A549 (cell line): ENCODE measurements at regions not wholly inside any gene's neighbourhood (a gene's known extent, or its start where the extent isn't known, plus 50 kb on each side); places are given as distances from the start of the nearest gene placed in this dataset.

Experiments used
- BHLHE40 ChIP-seq: IDR thresholded peaks from 2 replicates; pipeline ENCODE4 v1.6.1; 2012; ENCODE audit warnings: low read depth, low read length, inconsistent platforms
- CHD2 ChIP-seq: fragments of 150-350 bp; IDR thresholded peaks from 2 replicates; pipeline ENCODE4 v1.6.1; 2014; ENCODE audit warnings: low read length; ENCODE audit not compliant: partially characterized antibody
- FOSL2 ChIP-seq, 2 experiments: fragments of 450-650 bp in 1 of 2; fragments of >200 bp in 1 of 2; sonication (Bioruptor Twin) in 1 of 2; formaldehyde crosslinking; IDR thresholded peaks; 2 replicates each; pipeline versions ENCODE4 v1.5.0 to v1.6.1; 2016 to 2020; ENCODE audit warnings: mild to moderate bottlenecking in 1 of 2, moderate library complexity in 1 of 2
- MAZ ChIP-seq: fragments of 150-350 bp; IDR thresholded peaks from 2 replicates; pipeline ENCODE4 v1.6.1; 2014; ENCODE audit warnings: antibody characterized with exemption, low read depth, low read length, borderline replicate concordance
- MYC ChIP-seq: IDR thresholded peaks from 2 replicates; pipeline ENCODE4 v1.6.1; 2012; ENCODE audit warnings: mild to moderate bottlenecking, inconsistent platforms, low read length, improper control_type of control experiment, borderline replicate concordance
- POLR2A ChIP-seq: IDR thresholded peaks from 2 replicates; pipeline ENCODE4 v1.6.1; 2012; ENCODE audit warnings: mild to moderate bottlenecking, low read length
- RCOR1 ChIP-seq: fragments of 150-350 bp; IDR thresholded peaks from 2 replicates; pipeline ENCODE4 v1.6.1; 2014; ENCODE audit warnings: antibody characterized with exemption, low read length, low read depth
- RFX5 ChIP-seq: fragments of 450-650 bp; IDR thresholded peaks from 2 replicates; pipeline ENCODE4 v1.7.1; 2014; ENCODE audit warnings: antibody characterized with exemption, mild to moderate bottlenecking, moderate library complexity
- SMC3 ChIP-seq: fragments of >200 bp; sonication (Bioruptor Twin); formaldehyde crosslinking; IDR thresholded peaks from 3 replicates; pipeline ENCODE4 v1.6.1; 2018; ENCODE audit warnings: inconsistent platforms
- TF ChIP-seq, protein P1 (sequence below): IDR thresholded peaks from 2 replicates; pipeline ENCODE4 v1.6.1; 2012
- TF ChIP-seq, protein P2 (sequence below): fragments of >200 bp; sonication (Bioruptor Twin); formaldehyde crosslinking; IDR thresholded peaks from 3 replicates; pipeline ENCODE4 v1.5.1; 2016
- TF ChIP-seq, protein P3 (sequence below): IDR thresholded peaks from 2 replicates; pipeline ENCODE4 v1.6.1; 2012; ENCODE audit warnings: low read depth, borderline replicate concordance
- TF ChIP-seq, protein P4 (sequence below): fragments of 200-600 bp; sonication (generic); IDR thresholded peaks from 2 replicates; pipeline ENCODE4 v1.6.1; 2016; ENCODE audit warnings: antibody characterized with exemption, mild to moderate bottlenecking, moderate library complexity

DNA sequence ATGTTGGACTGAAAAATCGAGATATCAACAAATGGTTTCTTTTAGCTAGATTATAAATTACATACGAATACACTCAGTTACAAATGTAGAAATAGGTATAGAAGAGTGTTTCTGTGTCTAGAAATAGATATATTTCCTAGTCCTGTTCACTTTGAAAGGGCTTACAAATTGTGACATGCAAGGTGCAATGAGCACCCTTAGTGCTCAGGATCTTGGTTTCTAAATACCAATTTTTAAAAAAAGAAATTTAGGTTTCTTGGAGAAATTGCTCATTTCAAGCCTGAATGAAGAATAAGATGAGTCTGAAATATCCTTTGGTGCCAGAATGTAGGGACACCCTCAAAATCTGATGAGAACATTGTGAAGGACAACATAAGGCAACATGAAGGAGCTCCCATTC, 306.0 kb downstream of the CRPPA start:
- TF ChIP-seq RFX5 (no peak), MAZ (no peak), POLR2A (no peak), CHD2 (no peak), FOSL2 (IDR thresholded peaks at IDR 0.05) (no peak), FOSL2 (CRISPR knock-in tag; IDR thresholded peaks at IDR 0.05) (no peak), SMC3 (no peak), MYC (no peak), RCOR1 (no peak), BHLHE40 (no peak)
- TF ChIP-seq, protein P1, sequence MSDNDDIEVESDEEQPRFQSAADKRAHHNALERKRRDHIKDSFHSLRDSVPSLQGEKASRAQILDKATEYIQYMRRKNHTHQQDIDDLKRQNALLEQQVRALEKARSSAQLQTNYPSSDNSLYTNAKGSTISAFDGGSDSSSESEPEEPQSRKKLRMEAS: no peak
- TF ChIP-seq, protein P2, sequence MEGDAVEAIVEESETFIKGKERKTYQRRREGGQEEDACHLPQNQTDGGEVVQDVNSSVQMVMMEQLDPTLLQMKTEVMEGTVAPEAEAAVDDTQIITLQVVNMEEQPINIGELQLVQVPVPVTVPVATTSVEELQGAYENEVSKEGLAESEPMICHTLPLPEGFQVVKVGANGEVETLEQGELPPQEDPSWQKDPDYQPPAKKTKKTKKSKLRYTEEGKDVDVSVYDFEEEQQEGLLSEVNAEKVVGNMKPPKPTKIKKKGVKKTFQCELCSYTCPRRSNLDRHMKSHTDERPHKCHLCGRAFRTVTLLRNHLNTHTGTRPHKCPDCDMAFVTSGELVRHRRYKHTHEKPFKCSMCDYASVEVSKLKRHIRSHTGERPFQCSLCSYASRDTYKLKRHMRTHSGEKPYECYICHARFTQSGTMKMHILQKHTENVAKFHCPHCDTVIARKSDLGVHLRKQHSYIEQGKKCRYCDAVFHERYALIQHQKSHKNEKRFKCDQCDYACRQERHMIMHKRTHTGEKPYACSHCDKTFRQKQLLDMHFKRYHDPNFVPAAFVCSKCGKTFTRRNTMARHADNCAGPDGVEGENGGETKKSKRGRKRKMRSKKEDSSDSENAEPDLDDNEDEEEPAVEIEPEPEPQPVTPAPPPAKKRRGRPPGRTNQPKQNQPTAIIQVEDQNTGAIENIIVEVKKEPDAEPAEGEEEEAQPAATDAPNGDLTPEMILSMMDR: no peak
- TF ChIP-seq, protein P3, sequence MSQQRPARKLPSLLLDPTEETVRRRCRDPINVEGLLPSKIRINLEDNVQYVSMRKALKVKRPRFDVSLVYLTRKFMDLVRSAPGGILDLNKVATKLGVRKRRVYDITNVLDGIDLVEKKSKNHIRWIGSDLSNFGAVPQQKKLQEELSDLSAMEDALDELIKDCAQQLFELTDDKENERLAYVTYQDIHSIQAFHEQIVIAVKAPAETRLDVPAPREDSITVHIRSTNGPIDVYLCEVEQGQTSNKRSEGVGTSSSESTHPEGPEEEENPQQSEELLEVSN: no peak
- TF ChIP-seq, protein P4, sequence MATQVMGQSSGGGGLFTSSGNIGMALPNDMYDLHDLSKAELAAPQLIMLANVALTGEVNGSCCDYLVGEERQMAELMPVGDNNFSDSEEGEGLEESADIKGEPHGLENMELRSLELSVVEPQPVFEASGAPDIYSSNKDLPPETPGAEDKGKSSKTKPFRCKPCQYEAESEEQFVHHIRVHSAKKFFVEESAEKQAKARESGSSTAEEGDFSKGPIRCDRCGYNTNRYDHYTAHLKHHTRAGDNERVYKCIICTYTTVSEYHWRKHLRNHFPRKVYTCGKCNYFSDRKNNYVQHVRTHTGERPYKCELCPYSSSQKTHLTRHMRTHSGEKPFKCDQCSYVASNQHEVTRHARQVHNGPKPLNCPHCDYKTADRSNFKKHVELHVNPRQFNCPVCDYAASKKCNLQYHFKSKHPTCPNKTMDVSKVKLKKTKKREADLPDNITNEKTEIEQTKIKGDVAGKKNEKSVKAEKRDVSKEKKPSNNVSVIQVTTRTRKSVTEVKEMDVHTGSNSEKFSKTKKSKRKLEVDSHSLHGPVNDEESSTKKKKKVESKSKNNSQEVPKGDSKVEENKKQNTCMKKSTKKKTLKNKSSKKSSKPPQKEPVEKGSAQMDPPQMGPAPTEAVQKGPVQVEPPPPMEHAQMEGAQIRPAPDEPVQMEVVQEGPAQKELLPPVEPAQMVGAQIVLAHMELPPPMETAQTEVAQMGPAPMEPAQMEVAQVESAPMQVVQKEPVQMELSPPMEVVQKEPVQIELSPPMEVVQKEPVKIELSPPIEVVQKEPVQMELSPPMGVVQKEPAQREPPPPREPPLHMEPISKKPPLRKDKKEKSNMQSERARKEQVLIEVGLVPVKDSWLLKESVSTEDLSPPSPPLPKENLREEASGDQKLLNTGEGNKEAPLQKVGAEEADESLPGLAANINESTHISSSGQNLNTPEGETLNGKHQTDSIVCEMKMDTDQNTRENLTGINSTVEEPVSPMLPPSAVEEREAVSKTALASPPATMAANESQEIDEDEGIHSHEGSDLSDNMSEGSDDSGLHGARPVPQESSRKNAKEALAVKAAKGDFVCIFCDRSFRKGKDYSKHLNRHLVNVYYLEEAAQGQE: no peak
